GM18498 (cell line): ENCODE measurements at regions not wholly inside any gene's neighbourhood (a gene's known extent, or its start where the extent isn't known, plus 50 kb on each side); places are given as distances from the start of the nearest gene placed in this dataset.

Experiments
- ATAC-seq: cut with Tn5 transposase; IDR thresholded peaks from one replicate; pipeline ENCODE4 v1.9.1; 2021; ENCODE audit warnings: mild to moderate bottlenecking, moderate library complexity; ENCODE audit not compliant: unreplicated experiment

GRCh38 chr12:91347481-91348214 lies 165.0 kb upstream of the DCN start:
- ATAC-seq = no peak

DNA sequence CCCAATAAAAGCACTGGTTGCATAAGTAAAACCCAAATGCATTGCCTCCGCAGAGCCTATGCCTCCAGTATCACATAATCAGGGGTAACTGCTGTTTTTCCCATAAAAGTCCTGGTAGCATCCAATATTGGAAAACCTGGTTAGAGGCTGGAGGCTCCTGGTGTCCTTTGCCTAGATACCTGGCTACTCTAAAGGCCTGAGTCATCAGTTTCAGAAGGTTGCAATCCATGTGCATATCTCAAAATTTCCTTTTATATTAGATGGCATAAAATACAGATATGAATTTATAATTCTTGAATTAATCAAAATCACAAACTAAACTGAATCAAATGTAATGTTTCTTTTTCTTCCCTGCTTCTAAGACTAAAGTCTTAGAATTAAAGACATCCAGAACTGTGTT lies 164.2 kb upstream of the DCN start:
- no peak for ATAC-seq

- no peak for ATAC-seq
These were observed 161.8 kb upstream of the DCN start for GRCh38 chr12:91344408-91344807.

DNA sequence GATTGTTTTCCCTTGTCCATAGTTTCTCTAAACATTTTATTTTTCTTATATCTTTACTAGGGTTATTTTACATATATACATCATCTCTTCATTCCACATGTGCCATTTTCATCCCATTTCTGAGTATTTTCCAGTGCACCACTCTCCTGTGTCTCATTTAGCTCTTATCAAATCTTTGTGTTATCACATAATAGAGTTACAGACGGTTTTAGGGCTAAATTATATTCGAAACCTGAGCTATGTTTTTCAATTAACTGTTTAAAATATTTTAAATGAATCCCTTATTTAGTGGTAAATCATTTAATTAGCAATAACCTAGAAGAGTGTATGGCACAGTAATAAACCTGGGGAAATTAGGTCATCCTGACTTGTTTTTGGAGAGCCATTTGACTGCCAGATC lies 160.4 kb upstream of the DCN start:
- ATAC-seq = no peak

DNA sequence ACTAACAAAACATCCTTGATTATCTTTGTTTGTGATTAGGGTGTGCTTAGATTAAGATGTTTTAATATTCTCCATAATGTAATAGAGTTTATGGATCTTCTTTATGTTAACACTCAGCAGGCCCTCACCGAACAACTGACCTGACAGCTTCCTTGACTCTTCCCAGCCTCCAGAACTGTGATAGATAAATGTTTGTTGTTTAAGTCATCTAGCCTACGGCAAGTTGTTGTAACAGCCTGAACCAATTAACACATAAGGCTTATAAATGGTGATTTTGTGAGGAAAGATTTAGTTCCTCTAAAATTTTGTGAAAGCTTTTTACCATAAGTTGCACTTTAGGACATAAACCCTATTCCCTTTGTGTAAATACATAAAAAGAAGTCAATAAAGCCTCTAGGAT lies 156.5 kb upstream of the DCN start:
- ATAC-seq = no peak

DNA sequence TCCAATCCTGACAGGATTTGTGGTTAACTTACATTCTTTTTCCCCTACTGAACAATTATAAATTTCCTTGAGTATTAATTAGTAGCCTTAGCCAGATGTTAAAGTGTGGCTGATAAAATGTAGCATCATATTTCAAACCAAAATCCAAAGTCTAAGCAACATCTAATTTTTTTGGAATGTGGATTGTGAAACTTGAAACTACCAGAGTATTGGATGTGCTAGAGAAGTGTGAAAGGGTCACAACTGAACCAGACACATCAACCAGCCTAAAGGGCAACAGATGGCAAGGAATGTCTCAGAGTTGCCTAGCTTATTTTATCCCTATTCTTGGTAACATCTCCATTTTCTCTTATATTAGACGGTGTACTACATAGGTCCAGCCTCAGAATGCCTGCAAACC lies 153.1 kb upstream of the DCN start:
- ATAC-seq = no peak

DNA sequence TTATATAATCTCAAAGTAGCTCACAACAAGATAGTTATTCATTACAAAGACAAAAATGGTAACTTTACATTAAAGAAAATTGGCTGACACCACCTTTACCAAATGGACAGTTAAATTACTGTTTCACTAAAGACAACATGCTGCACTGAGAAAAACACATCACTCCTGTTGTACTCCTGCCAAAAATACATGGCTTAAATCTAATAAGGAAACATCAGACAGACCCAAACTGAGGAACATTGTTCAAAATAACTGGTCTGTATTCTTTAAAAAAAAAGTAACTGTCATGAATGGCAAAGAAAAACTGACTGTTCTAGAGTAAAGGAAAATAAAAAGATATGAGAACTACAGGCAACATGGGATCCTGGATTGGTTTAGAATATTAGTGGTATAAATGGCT lies 151.3 kb upstream of the DCN start:
- no peak for ATAC-seq

DNA sequence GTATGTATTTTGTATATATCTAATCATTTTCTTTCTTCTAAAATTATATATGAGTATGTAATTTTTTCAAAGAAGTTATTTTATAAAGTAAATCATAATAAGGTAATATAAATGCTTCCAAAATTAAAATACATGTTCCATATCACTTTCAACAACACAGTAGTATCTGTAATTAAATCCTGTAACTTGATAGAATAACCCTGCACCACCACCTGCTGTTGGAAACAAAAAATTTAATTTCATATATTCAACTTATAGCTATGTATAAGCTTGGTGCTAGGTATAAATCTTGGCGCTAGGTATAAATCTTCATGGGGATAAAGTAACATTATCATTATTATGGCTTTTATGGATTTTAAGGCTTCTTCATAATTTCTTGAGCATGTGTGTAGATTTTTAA lies 149.7 kb upstream of the DCN start:
- no peak for ATAC-seq

- no peak for ATAC-seq
These were observed 148.8 kb upstream of the DCN start for GRCh38 chr12:91331371-91331770.

DNA sequence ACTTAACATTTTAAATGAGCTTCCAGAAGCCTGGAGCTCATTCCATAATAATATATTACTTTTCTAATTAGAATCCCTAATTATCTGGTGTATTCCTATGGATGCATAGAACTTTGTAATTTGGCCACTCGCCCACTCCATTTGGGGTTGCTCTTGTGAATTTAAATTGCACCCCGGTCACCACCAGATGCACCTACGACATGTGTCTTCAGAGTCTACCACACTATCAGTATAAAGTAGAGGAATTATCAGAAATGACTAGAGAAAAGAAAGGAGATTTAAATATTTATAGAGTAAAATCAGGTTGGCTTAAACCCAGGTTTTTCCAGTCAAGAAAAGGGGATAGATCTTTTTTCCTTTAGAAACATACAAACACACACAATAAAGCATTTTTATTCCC lies 145.8 kb upstream of the DCN start:
- ATAC-seq = no peak

DNA sequence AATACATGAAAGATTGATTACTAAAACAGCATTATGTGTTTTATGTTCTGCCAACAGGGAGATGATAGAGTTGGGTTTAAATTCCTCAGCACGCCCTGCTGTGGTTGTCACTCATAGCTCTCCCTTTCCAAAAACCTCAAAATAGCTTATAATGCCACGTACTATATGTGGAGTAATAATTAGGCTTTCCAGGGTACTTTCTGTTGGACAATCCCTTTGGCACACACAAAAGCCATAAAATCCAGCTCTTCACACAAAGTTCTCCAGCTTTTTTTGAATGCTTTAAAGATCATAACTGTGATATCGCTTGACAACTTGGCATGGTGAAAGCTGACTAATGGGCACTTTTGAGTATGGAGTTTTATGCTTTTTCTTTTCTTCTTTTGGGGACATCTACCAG lies 145.3 kb upstream of the DCN start:
- no peak for ATAC-seq

DNA sequence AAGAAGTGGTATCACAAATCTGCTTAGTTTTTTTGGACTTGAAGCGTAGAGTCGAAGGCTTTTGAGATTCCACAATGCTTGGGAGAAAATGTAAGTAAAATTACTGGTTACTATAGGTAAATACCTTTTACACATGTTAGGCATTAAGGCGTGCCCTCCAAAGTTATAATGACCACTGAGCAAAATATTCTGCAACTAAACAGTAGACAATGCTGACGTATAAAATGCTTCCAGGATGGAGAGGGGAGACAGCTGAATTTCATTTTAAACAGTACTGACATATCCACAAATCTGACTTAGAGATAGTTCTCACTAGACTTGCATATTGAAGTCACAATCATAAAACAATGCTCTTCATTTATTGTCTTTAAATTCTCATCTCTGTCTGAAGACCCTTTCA lies 144.5 kb upstream of the DCN start:
- no peak for ATAC-seq

DNA sequence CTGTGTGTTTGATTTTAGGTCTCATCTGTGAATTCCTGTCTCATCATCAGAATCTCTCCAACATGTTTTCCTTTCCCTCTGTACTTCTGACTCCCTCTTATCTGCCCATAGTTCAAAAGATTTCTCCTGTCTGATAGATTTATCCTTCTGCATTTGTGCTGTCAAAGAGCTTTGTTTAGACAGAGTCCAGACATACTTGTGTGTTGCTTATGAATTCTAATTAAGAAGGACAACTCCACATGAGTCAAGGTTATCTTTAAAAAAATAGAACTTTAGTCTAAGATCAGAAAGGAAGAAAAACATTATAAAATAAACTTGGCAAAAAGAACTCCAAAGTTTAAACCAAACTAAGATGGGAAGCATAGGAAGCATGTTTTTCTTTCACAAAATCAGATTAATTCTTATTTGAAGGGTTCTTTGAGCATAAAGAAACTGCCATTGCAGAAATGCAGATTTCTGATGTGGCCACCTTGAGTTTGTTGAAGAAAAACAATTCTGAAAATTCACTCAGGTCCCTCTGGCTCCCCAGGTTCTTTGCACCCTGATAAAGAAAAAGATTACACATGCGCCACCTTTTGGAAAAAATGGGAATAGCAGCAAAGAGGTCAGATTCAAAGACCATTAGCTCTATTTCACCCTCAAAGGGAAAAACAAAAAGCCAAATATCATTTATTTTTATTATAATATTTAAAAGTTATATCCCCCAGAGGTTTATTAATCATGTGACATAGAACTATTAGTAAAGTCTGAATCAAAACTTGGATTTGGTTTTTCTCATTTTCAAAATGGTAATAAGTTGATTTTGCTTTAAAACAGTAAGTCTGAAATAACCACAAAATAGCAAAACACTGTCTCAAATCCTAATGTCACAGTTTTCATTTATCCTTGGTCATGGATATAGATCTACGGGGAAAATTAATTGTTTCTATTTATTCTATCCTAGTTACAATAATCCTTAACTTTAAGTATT lies 143.7 kb upstream of the DCN start:
- ATAC-seq = peak; percentile 78

GRCh38 chr12:91320999-91321398 lies 138.4 kb upstream of the DCN start:
- no peak for ATAC-seq

- no peak for ATAC-seq
These were observed 136.6 kb upstream of the DCN start for GRCh38 chr12:91319071-91319760.

GRCh38 chr12:91317306-91317705 lies 134.7 kb upstream of the DCN start:
- no peak for ATAC-seq

DNA sequence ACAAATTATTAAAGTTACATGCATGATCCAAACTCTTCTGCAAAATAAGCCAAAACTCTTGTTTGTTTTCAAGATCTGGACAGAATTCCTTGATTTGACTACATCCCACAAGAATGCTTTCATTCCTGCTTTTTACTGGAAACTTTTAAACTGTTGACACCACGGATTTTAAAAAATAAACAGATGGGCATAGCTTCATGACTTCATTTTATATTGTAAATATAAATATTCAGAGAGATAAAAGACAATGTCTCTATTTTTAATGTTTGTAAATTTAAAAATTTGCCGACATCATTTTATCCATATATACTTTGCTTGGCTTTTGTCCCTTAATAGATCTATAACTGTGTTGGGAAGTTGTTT lies 134.3 kb upstream of the DCN start:
- ATAC-seq = no peak

- ATAC-seq = no peak
These were observed 133.7 kb upstream of the DCN start for GRCh38 chr12:91316161-91316906.

- no peak for ATAC-seq
These were observed 128.5 kb upstream of the DCN start for GRCh38 chr12:91311081-91311480.

DNA sequence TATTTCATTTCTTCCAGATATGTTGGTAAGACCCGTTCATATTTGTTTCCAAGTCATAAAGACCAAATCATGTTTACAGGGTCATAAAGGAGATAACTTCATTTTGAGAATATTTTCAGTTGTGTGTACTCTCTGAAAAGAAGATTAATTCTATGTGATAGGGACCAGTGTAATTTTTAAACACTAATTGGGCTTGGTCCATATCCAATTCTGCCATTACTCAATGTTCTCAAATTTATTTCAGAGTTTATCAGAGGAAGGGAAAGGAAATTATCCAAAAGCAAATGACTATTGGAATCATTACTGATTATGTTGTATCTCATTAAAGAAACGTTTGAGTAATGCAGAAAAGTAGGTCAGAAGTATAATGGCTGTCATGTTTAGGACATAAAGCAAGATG lies 126.8 kb upstream of the DCN start:
- no peak for ATAC-seq
